HG03469 (cell line): ENCODE measurements at regions not wholly inside any gene's neighbourhood (a gene's known extent, or its start where the extent isn't known, plus 50 kb on each side); places are given as distances from the start of the nearest gene placed in this dataset.
A peak's percentile ranks its signal among the peaks of the same experiment; 100 is the strongest.
"Not testable (repeated sequence)": the region's sequence is repeated elsewhere in the genome, so short reads cannot be mapped to it uniquely, and the experiment has no call there.

Experiments
- ATAC-seq: cut with Tn5 transposase; IDR thresholded peaks from one replicate; pipeline ENCODE4 v1.9.1; 2021; ENCODE audit warnings: mild to moderate bottlenecking, moderate library complexity, moderate number of reproducible peaks; ENCODE audit not compliant: unreplicated experiment

DNA sequence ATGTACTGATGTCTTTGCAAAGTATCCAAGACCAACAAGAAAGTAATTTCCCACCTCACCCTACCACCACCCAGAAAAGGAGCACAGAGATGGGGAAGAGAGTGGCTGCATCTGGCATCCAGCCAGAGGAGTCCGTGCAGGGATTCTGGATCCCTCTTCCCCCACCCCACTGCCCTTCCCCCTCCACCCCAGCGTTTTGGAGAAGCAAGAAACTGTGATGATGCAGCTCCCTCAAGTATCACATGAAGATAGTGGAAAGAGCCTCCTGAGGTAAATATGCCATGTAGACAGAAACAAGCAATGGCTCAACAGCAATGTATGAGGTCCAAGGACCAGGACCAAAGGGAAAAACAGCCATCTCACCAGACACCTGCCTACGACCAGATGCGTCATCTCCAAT lies 153.8 kb downstream of the DEPDC1B start:
- ATAC-seq: no peak

DNA sequence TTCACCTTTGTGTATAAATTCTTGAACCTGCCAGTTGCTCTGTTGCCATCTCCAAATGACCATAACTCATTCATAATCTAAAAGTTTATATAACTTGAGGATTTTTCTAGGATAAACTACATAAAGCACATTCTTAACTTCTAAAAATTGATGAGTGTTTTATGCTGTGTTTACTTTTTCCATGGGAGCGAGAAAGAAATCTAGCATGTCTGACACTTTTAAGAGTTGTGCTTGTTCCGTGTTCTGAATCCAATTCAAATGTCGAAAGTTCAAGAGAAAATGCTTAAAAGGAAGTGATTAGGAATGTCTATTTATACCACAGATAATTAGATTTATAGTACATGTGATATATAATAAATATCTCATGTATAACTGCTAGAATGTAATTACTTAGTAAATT lies 154.4 kb downstream of the DEPDC1B start:
- ATAC-seq: no peak

DNA sequence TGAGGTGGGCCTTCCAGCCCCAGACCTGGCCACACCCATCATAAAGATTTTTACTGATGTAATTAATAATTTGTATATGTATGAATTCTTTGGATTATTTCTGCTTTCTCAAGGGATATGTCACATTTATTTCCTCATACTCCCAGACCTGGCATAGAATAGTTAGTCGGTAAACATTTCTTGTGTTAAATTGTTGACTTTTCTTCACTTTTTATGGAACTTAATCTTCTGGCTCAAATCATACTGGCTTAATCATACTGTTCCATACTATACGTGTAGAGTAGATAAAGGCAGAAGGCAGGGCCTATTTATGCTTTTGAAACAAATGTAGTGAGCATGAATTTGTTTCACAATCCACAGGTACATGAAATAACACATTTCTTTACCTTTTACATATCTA lies 155.8 kb downstream of the DEPDC1B start:
- ATAC-seq: no peak

- ATAC-seq: peak; percentile 14
These were observed 158.0 kb downstream of the DEPDC1B start for GRCh38 chr5:60541980-60542379.

DNA sequence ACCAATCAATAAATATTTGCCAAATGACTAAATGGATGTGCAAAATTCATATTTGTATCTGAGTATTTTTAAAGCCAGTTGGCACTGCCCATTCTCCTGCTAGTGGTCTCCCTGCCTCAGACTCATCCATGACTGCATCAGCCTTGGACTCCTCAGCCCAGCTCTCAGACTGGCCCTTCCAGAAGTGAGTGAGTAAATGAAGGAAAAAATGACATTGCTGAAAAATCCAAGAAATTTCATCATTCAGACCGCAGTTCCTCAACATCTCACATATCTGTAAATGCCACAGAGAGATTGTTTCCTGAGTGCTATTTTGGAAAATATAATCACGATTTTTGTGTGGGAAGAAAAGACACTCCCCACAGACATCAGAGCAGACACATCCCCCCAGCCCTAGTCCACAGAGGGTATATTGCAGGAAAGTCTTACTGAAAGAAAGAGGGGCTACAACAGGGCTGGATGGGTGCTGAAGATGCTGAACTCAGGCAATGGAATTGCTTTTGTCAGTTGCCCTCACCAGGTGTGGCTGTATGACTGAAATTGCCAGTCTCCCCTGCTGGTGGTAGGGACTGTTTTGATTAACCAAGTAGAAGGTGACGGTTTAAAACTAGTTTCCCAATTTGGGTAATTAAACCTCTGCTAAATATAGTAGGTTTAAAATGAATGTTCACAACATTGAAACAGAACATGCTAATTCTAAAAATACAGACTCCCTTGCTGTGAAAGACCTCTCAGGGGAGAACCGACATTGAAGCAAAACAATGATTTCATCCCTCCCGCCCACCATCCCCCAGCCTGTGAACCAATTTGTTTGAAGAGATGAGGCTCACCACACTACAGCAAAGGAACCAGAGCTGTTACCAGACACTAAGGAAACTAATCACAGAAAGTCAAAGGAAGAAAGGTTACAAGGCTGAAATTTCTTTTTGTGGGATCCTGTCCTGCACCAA lies 158.8 kb downstream of the DEPDC1B start:
- peak; percentile 82 for ATAC-seq

DNA sequence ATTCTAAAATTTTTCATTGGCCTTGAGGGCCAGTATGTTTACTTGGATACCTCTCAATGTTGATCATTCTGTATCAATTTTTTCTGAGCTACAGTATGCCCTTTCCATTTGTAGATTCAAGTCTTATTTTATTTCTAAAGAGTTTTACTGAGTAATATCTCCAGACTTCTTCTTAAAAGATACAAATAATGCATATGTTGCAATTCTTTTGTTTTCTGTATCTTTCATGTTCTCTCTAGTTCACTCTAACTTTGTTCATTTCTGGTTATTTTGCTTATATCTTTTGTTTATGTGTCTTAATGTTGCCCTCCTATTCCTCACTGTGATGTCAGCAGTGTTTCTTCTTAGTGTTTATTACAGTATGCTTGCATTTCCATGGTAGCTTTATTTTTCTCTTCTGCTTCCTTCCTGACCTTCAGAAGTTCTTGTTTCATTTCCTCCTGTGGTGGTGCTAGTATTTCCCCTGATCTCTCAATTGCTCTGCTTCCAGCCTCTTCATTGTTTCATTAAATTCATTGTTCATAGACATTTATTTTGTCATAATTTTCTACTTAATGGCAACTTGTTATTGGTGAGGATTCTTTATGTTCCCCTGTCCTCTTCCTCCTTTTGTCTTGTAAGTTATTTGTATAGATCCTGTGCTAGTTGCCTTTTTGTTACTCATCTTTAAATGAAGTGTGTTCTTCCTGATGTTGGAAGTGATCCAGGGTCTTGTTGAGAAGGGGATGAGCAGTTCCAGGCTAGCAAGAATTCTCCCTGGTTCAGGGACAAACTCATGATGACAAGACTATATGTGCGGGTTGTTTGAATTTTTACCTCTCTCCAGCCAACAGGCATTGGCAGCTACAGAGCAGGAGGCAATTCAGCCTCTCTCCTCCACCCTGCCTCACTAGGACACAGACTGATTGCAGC lies 160.8 kb downstream of the DEPDC1B start:
- no peak for ATAC-seq

GRCh38 chr5:60538426-60538825 lies 161.5 kb downstream of the DEPDC1B start:
- ATAC-seq: no peak

DNA sequence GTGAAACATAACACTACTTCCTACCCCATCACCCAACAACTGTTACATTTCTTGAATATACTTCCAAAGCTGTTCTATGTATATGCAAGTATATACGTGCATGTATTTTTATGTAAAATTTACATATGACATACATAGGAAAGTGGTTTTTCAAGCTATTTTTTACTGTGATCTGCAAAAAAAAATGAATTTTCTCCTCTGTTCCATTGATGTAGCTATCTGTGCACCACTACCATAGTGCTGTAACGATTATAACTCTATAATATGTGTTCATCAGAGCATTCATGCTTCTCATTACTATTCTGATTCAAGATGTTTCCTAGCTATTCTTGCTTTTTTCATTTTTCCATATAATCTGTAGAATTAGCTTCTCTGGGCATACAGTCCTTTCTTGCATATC lies 164.0 kb downstream of the DEPDC1B start:
- ATAC-seq: no peak

DNA sequence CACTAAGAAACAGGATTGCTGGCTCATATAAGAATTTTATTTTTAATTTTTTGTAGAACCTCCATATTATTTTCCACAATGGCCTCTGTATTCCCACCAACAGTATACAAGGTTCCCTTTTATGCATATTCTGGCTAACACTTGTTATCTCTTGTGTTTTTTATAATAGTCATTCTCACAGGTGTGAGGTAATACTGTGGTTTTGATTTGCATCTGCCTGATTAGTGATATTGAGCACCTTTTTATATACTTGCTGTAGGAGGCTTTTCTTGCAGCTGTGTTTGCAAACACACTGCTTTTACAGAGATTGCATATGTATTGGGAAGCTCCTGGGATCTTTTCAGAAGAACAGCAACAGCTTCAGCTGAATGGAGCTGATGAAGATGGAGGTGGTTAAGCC lies 164.8 kb downstream of the DEPDC1B start:
- peak; percentile 39 for ATAC-seq

DNA sequence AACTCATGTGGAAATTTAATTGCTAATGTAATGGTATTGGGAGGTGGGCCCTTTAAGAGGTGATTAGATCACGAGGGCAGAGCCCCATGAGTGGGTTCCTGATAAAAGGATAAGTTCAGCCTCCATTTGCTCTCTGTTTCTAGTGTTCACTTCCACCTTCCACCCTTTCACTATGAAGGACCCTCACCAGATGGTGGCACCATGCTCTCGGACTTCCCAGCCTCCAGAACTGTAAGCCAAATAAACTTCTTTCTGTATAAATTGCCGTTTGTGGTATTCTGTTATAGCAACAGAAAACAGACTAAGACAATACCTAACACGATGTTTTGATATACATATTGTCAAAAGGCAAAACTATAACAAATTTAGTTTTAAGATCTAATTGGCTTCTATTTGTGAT lies 166.2 kb downstream of the DEPDC1B start:
- no peak for ATAC-seq

GRCh38 chr5:60532796-60533195 lies 167.2 kb downstream of the DEPDC1B start:
- ATAC-seq: not testable (repeated sequence)

DNA sequence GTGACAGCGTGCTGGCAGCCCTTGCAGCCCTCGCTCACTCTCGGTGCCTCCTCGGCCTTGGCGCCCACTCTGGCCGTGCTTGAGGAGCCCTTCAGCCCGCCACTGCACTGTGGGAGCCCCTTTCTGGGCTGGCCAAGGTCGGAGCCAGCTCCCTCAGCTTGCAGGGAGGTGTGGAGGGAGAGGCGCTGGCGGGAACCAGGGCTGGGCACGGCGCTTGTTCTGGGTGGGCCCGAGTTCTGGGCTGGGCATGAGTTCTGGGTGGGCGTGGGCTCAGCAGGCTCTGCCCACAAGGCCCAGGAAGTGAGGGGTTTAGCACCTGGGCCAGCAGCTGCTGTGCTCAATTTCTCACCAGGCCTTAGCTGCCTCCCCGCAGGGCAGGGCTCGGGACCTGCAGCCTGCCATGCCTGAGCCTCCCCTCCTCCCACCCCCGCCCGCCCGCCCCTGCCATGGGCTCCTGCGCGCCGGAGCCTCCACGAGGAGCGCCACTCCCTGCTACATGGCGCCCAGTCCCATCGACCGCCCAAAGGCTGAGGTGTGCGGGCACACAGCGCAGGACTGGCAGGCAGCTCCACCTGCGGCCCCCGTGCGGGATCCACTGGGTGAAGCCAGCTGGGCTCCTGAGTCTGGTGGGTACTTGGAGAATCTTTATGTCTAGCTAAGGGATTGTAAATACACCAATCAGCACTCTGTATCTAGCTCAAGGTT lies 169.7 kb downstream of the DEPDC1B start:
- not testable (repeated sequence) for ATAC-seq

DNA sequence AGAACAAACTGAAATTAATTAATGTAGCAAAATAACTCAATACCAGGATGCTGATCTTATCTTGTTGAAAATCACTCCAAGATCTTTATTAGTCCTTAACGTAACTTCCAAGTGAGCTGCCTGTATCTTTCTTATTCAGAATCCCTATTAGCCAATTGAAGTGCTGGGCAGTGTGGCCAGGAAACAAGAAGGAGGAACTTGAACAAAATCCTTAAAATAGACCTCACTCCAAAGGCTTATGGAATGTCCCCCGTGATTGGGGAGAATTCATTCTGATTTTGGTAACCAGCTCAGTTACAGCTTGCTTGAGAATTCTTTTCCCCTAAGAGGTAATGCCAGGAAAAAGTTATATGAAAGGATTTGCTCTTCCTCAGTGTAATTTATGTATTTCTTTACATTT lies 171.0 kb downstream of the DEPDC1B start:
- ATAC-seq: no peak

DNA sequence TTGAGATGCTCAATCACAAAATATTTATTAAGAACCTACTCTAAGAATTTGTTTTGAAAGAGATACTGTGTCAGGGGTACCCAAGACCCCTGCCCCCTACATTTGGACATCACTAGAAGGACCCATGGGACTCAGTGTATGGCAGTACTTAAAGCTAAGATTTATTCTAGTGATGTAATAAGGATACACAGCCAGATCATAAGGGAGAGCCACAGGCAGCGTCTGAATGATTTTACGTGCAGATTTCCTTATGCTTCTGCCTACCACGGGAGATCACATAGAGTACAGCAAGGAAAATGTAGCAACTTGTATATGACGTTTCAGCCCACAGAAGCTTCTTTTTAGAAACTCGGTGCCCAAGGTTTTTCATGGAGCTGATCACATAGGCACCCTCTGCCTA lies 172.9 kb downstream of the DEPDC1B start:
- no peak for ATAC-seq

GRCh38 chr5:60526336-60526875 lies 173.6 kb downstream of the DEPDC1B start:
- no peak for ATAC-seq

DNA sequence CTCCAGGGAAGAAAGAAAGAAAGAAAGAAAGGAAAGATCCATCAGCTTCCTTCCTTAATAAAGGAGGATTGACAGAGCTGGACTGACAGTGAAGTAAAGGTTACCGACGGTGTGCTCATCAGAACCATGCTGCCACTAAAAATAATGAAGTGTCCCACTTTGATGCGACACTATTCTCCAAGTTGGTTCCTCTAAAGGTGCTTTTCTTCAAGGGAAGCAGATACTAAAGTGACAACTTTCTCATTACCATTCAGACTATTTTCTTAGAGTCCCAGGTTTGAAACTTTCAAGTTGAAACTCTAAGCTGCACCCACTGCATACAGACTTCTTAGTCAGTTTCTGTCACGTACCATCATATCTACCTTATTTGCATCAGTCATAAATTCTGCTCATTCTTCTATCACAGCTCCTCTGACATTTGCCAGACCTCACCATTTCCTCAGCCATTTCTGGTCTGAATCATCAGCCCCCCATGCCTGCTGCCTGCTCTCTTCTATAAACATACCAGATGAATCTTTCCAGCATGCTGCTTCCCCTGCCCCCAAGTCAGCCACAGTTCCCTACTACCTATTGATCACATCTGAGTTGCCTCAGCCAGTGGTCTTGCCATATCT lies 177.6 kb downstream of the DEPDC1B start:
- ATAC-seq: peak; percentile 72

DNA sequence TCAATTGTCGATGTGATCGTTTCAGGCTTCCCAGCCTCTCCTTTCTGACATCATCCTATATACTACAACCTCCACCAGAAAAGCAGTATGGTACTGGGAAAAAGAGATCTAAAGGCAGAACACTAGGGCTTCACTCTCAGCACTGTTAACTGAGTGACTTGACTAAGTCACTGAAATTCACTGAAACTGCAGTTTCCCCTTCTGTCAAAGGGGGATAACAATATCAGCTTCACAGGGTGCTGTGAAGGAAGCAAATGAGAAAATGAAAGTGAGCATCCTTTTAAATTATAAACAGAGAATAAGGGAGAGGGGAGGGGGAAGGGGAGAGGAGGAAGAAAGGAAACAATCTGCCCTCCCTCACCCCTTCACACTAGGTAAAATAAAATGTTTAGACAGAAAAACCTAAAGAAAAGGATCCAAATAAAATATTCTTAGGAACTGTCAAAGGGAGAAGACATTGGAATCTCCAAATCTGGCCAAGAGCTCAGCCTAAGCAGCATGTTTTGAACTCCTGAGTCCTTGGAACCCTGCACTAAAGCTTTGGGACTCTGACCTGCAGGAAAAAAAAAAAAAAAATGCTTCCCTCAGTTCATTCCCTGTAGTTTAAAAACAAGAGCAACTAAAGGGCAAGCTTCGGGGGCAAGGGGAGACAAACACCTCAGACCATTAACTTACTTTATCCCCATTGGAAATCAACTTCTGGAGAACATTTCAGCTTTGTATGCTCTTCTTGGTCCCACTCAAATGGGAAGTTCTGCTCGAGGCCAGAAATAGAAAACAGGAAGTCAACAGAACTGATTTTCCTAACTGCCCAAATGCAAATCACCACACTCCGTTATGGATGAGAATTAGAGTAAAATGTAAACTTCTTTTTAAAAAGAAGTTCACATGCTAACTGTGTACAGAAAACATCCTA lies 178.3 kb downstream of the DEPDC1B start:
- ATAC-seq: peak; percentile 59

GRCh38 chr5:60520451-60521227 lies 179.3 kb downstream of the DEPDC1B start:
- no peak for ATAC-seq
